HCT116 (cell line): ENCODE measurements at regions not wholly inside any gene's neighbourhood (a gene's known extent, or its start where the extent isn't known, plus 50 kb on each side); places are given as distances from the start of the nearest gene placed in this dataset.

ENCODE experiments used
- ATAC-seq: fragments of 200-7000 bp; cut with Tn5 transposase; 2 replicates; pipeline ENCODE4 v1.9.1; 2020; ENCODE audit warnings: mild to moderate bottlenecking, moderate library complexity
- BruUV-seq: library from RNA; stranded (reverse); fragments of 400-500 nt; replicated peaks from 2 replicates; lab custom pipeline; 2021; lab: Mats Ljungman, UMichigan
- CTCF ChIA-PET: fragments of 300-600 bp; sonication (Branson Sonifier 250); formaldehyde crosslinking; loops from one replicate; lab custom pipeline; 2021; ENCODE audit warnings: antibody characterized with exemption; lab: Charles Lee
- POLR2A ChIA-PET: fragments of 300-600, 350-600 bp; sonication (Branson Sonifier 250); formaldehyde crosslinking; loops from one replicate; lab custom pipeline; 2021; ENCODE audit warnings: antibody characterized with exemption; lab: Charles Lee
- RAD21 ChIA-PET, 2 experiments: fragments of 300-600 bp; sonication (Branson Sonifier 250); formaldehyde crosslinking; loops; one replicate each; lab custom pipeline; 2023; ENCODE audit warnings: low total read pairs in 2 of 2; ENCODE audit not compliant: uncharacterized antibody in 2 of 2, unreplicated experiment in 2 of 2, low non-redundant PET in 1 of 2; lab: Charles Lee
- DNase-seq: peaks from one replicate; pipeline ENCODE4 v3.0.0-alpha.2; 2010; ENCODE audit warnings: low read depth, low spot score
- H2AFZ ChIP-seq: fragments of 200-600 bp; shearing (Covaris generic), sonication (generic); 2 replicates; pipeline ENCODE4 v1.6.1; 2017; ENCODE audit warnings: low read depth, mixed run types, mixed read lengths, antibody characterized with exemption, low read length; ENCODE audit not compliant: poor library complexity, severe bottlenecking
- H3K27ac ChIP-seq: 2 replicates; pipeline ENCODE4 v1.5.1; 2012; ENCODE audit warnings: low read depth, low read length
- H3K27me3 ChIP-seq: fragments of 200-600 bp; sonication (generic); 2 replicates; pipeline ENCODE4 v1.6.1; 2016; ENCODE audit warnings: mixed run types, low read length, mixed read lengths; ENCODE audit not compliant: insufficient read depth
- H3K36me3 ChIP-seq, 2 experiments: fragments of 200-500 bp in 1 of 2; fragments of 200-600 bp in 1 of 2; sonication (Bioruptor generic) in 1 of 2; sonication (generic) in 1 of 2; 2 replicates each; pipeline versions ENCODE4 v1.5.1 to v1.6.1; 2014 to 2016; ENCODE audit warnings: low read length in 2 of 2, inconsistent platforms in 1 of 2, mixed read lengths in 1 of 2, mixed run types in 1 of 2; ENCODE audit not compliant: insufficient read depth in 2 of 2, control insufficient read depth in 1 of 2
- H3K4me1 ChIP-seq, 2 experiments: fragments of 200-600 bp in 1 of 2; sonication (generic) in 1 of 2; 2 replicates each; pipeline versions ENCODE4 v1.5.1 to v1.6.1; 2012 to 2017; ENCODE audit warnings: low read length in 2 of 2, inconsistent platforms in 1 of 2, mild to moderate bottlenecking in 1 of 2, mixed read lengths in 1 of 2, mixed run types in 1 of 2, moderate library complexity in 1 of 2; ENCODE audit not compliant: insufficient read depth in 2 of 2, control insufficient read depth in 1 of 2
- H3K4me2 ChIP-seq: fragments of 200-600 bp; sonication (generic); 2 replicates; pipeline ENCODE4 v1.6.1; 2017; ENCODE audit warnings: mixed run types, low read length, mixed read lengths
- H3K4me3 ChIP-seq, 2 experiments: fragments of 200-600 bp in 1 of 2; sonication (generic) in 1 of 2; replicated peaks in 1 of 2; 2 replicates each; pipeline ENCODE4 v1.5.1; 2011 to 2016; ENCODE audit warnings: low read length in 2 of 2, control low read depth in 1 of 2, low read depth in 1 of 2, mild to moderate bottlenecking in 1 of 2, mixed read lengths in 1 of 2, mixed run types in 1 of 2
- H3K79me2 ChIP-seq: fragments of 200-600 bp; sonication (generic); 2 replicates; pipeline ENCODE4 v1.6.1; 2017; ENCODE audit warnings: mild to moderate bottlenecking, mixed run types, low read length, moderate library complexity, mixed read lengths; ENCODE audit not compliant: insufficient read depth
- H3K9ac ChIP-seq: fragments of 200-600 bp; sonication (generic); 2 replicates; pipeline ENCODE4 v1.6.1; 2016; ENCODE audit warnings: low read length, mixed read lengths
- H3K9me2 ChIP-seq: fragments of 200-600 bp; sonication (generic), shearing (Covaris generic); 2 replicates; pipeline ENCODE4 v1.6.1; 2017; ENCODE audit warnings: mixed run types, mild to moderate bottlenecking, moderate library complexity; ENCODE audit not compliant: insufficient read depth
- H3K9me3 ChIP-seq, 2 experiments: fragments of 200-500 bp in 1 of 2; fragments of 200-600 bp in 1 of 2; sonication (Bioruptor generic) in 1 of 2; sonication (generic) in 1 of 2; 2 replicates each; pipeline ENCODE4 v1.6.1; 2014 to 2017; ENCODE audit warnings: low read length in 2 of 2, mixed read lengths in 2 of 2, inconsistent platforms in 1 of 2, low read depth in 1 of 2, mild to moderate bottlenecking in 1 of 2, mixed run types in 1 of 2, moderate library complexity in 1 of 2; ENCODE audit not compliant: control insufficient read depth in 1 of 2, insufficient read depth in 1 of 2
- H4K20me1 ChIP-seq: fragments of 200-600 bp; sonication (generic), shearing (Covaris generic); 2 replicates; pipeline ENCODE4 v1.6.1; 2017; ENCODE audit warnings: mixed run types, mild to moderate bottlenecking, moderate library complexity; ENCODE audit not compliant: insufficient read depth
- CEBPB ChIP-seq: IDR thresholded peaks from 2 replicates; pipeline ENCODE4 v1.6.1; 2012; ENCODE audit warnings: low read depth
- EGR1 ChIP-seq: IDR thresholded peaks from 2 replicates; pipeline ENCODE4 v1.6.1; 2012; ENCODE audit warnings: low read depth
- ELF1 ChIP-seq: IDR thresholded peaks from 2 replicates; pipeline ENCODE4 v1.6.1; 2012; ENCODE audit warnings: low read depth, borderline replicate concordance
- EZH2phosphoT487 ChIP-seq: fragments of 200-600 bp; IDR thresholded peaks from 2 replicates; pipeline ENCODE4 v1.6.1; 2018; ENCODE audit warnings: antibody characterized with exemption, borderline replicate concordance
- FOSL1 ChIP-seq: IDR thresholded peaks from 2 replicates; pipeline ENCODE4 v1.6.1; 2012; ENCODE audit warnings: low read depth
- POLR2A ChIP-seq: IDR thresholded peaks from 2 replicates; pipeline ENCODE4 v1.7.0; 2011; ENCODE audit warnings: borderline replicate concordance; ENCODE audit not compliant: insufficient read depth, insufficient read length; ENCODE audit errors: extremely low read depth
- POLR2AphosphoS5 ChIP-seq: IDR thresholded peaks from 2 replicates; pipeline ENCODE4 v1.6.1; 2011; ENCODE audit warnings: mild to moderate bottlenecking, low read depth, low read length, moderate library complexity
- TCF7L2 ChIP-seq: IDR thresholded peaks from 2 replicates; pipeline ENCODE4 v1.7.0; 2011; ENCODE audit warnings: borderline replicate concordance, inconsistent platforms; ENCODE audit not compliant: insufficient read depth, insufficient read length; ENCODE audit errors: extremely low read depth
- ZFX ChIP-seq: fragments of 450-650 bp; IDR thresholded peaks from 2 replicates; pipeline ENCODE4 v1.6.1; 2017
- ZNF274 ChIP-seq: fragments of 200-500 bp; sonication (Bioruptor generic); IDR thresholded peaks from 2 replicates; pipeline ENCODE4 v1.6.1; 2014; ENCODE audit warnings: mild to moderate bottlenecking, low read depth, low read length, inconsistent platforms
- intact Hi-C: fragments of 100-400 bp; cut with micrococcal nuclease; formaldehyde crosslinking; loops from 2 replicates; pipeline ENCODE4 v1.10.0; 2022
- TF ChIP-seq, protein P1 (sequence below): IDR thresholded peaks from 2 replicates; pipeline ENCODE4 v1.6.1; 2012
- TF ChIP-seq, protein P2 (sequence below), 3 experiments: fragments of 200-600 bp in 1 of 3; sonication (generic) in 1 of 3; IDR thresholded peaks in 2 of 3; conservative IDR thresholded peaks in 1 of 3; 2 replicates each; pipeline ENCODE4 v1.5.1; 2012 to 2017; ENCODE audit warnings: low read depth in 2 of 3, low read length in 2 of 3, antibody characterized with exemption in 1 of 3, borderline replicate concordance in 1 of 3, control low read depth in 1 of 3, mild to moderate bottlenecking in 1 of 3, mixed read lengths in 1 of 3, mixed run types in 1 of 3, moderate library complexity in 1 of 3; ENCODE audit not compliant: insufficient read depth in 1 of 3
- TF ChIP-seq, protein P3 (sequence below): IDR thresholded peaks from 2 replicates; pipeline ENCODE4 v1.6.1; 2011; ENCODE audit warnings: mild to moderate bottlenecking, low read length, moderate library complexity; ENCODE audit not compliant: insufficient replicate concordance; ENCODE audit errors: extremely low read depth

DNA sequence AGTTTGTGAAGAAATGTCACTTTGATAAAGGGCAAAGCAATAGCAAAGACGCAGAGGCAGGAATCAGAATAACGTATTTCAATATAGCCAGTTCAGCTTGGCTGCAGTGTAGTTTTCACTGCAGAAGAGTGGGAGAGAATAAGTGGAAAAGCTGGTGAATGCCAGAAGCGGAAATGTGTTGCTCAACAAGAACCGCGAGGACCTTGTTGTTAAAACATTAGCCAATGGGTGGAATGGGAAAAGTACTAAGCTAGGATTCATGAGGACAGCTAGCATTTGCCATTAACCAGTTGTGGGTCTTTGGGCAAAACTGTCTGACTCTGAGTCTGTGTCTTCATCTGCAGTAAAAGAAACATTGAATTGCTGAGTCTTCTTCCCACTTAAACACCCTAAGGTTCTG is 292.9 kb upstream of the GRIP1 start:
- Histone ChIP-seq H2AFZ (no peak overlapping the region), H3K4me3 (no peak overlapping the region), H3K9ac (no peak overlapping the region), H3K36me3 (no peaks in the 10 kb centered on the region), H3K4me2 (no peak overlapping the region), H3K27me3 (peaks cover 30% of the 10 kb centered on the region; the same call in 1 of the 2 replicates), H3K79me2 (no peaks in the 10 kb centered on the region), H3K9me3 (no peaks in the 10 kb centered on the region), H3K4me1 (no peaks in the 10 kb centered on the region), H3K27ac (no peak overlapping the region), H3K9me2 (no peaks in the 10 kb centered on the region), H4K20me1 (no peaks in the 10 kb centered on the region)
- no peak for DNase-seq
- RAD21 ChIA-PET: no interaction called here
- no TSS peak for BruUV-seq
- no peak for ATAC-seq
- intact Hi-C loops: no loop called here
- POLR2A ChIA-PET: no interaction called here
- CTCF ChIA-PET: no interaction called here
- TF ChIP-seq ZFX (no peak), POLR2A (no peak), POLR2AphosphoS5 (no peak), EZH2phosphoT487 (no peak), ZNF274 (no peak), ELF1 (no peak), FOSL1 (no peak), TCF7L2 (no peak), CEBPB (no peak), EGR1 (no peak)
- TF ChIP-seq, protein P1, sequence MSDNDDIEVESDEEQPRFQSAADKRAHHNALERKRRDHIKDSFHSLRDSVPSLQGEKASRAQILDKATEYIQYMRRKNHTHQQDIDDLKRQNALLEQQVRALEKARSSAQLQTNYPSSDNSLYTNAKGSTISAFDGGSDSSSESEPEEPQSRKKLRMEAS: no peak
- TF ChIP-seq, protein P2, sequence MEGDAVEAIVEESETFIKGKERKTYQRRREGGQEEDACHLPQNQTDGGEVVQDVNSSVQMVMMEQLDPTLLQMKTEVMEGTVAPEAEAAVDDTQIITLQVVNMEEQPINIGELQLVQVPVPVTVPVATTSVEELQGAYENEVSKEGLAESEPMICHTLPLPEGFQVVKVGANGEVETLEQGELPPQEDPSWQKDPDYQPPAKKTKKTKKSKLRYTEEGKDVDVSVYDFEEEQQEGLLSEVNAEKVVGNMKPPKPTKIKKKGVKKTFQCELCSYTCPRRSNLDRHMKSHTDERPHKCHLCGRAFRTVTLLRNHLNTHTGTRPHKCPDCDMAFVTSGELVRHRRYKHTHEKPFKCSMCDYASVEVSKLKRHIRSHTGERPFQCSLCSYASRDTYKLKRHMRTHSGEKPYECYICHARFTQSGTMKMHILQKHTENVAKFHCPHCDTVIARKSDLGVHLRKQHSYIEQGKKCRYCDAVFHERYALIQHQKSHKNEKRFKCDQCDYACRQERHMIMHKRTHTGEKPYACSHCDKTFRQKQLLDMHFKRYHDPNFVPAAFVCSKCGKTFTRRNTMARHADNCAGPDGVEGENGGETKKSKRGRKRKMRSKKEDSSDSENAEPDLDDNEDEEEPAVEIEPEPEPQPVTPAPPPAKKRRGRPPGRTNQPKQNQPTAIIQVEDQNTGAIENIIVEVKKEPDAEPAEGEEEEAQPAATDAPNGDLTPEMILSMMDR (IDR thresholded peaks at IDR 0.05 in 2 of 3, conservative IDR thresholded peaks at IDR 0.05 in 1 of 3; ENCODE audit: borderline replicate concordance in 1 of 3, insufficient read depth in 1 of 3, low read depth in 2 of 3, low read length in 2 of 3): no peak
- TF ChIP-seq, protein P3, sequence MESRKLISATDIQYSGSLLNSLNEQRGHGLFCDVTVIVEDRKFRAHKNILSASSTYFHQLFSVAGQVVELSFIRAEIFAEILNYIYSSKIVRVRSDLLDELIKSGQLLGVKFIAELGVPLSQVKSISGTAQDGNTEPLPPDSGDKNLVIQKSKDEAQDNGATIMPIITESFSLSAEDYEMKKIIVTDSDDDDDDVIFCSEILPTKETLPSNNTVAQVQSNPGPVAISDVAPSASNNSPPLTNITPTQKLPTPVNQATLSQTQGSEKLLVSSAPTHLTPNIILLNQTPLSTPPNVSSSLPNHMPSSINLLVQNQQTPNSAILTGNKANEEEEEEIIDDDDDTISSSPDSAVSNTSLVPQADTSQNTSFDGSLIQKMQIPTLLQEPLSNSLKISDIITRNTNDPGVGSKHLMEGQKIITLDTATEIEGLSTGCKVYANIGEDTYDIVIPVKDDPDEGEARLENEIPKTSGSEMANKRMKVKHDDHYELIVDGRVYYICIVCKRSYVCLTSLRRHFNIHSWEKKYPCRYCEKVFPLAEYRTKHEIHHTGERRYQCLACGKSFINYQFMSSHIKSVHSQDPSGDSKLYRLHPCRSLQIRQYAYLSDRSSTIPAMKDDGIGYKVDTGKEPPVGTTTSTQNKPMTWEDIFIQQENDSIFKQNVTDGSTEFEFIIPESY: no peak
